WTC11 (cell line): ENCODE measurements at regions not wholly inside any gene's neighbourhood (a gene's known extent, or its start where the extent isn't known, plus 50 kb on each side); places are given as distances from the start of the nearest gene placed in this dataset.

ENCODE experiments used
- ATAC-seq: fragments of 200-7000 bp; cut with Tn5 transposase; 2 replicates; pipeline ENCODE4 v1.10.0; 2021; ENCODE audit warnings: mild to moderate bottlenecking, moderate library complexity
- CTCF ChIA-PET: fragments of 300-600 bp; sonication (Branson Sonifier 250); formaldehyde crosslinking; loops from one replicate; lab custom pipeline; 2021; ENCODE audit warnings: antibody characterized with exemption; lab: Charles Lee
- POLR2A ChIA-PET: fragments of 350-600 bp; sonication (Branson Sonifier 250); formaldehyde crosslinking; loops from one replicate; lab custom pipeline; 2021; ENCODE audit warnings: antibody characterized with exemption; lab: Charles Lee
- DNase-seq: peaks from one replicate; pipeline ENCODE4 v3.0.0; 2021; ENCODE audit warnings: low spot score
- H3K27ac Mint-ChIP-seq: 2 replicates; pipeline ENCODE4 v1.8.0; 2021; ENCODE audit warnings: mixed read lengths
- H3K27me3 Mint-ChIP-seq: 2 replicates; pipeline ENCODE4 v1.8.0; 2021; ENCODE audit warnings: low read depth, mild to moderate bottlenecking, moderate library complexity, mixed read lengths
- H3K36me3 Mint-ChIP-seq: 2 replicates; pipeline ENCODE4 v1.8.0; 2021; ENCODE audit warnings: mixed read lengths
- H3K4me1 Mint-ChIP-seq: 2 replicates; pipeline ENCODE4 v1.8.0; 2022; ENCODE audit warnings: mixed read lengths
- H3K4me3 Mint-ChIP-seq: 2 replicates; pipeline ENCODE4 v1.8.0; 2021; ENCODE audit warnings: mild to moderate bottlenecking, moderate library complexity, mixed read lengths
- H3K9me3 Mint-ChIP-seq: 2 replicates; pipeline ENCODE4 v1.8.0; 2021; ENCODE audit warnings: mixed read lengths
- ELF4 ChIP-seq: sonication (generic); formaldehyde crosslinking; IDR thresholded peaks from 2 replicates; pipeline ENCODE4 v1.8.1; 2022; ENCODE audit warnings: low read depth, mild to moderate bottlenecking, moderate library complexity, missing genetic modification reagents
- FOXJ3 ChIP-seq: sonication (generic); formaldehyde crosslinking; IDR thresholded peaks from 2 replicates; pipeline ENCODE4 v1.9.0; 2021; ENCODE audit warnings: missing genetic modification reagents, mild to moderate bottlenecking, borderline replicate concordance
- FOXK1 ChIP-seq: sonication (generic); formaldehyde crosslinking; IDR thresholded peaks from 2 replicates; pipeline ENCODE4 v1.8.0; 2022; ENCODE audit warnings: mild to moderate bottlenecking, moderate library complexity, missing genetic modification reagents
- GABPB1 ChIP-seq: sonication (generic); formaldehyde crosslinking; IDR thresholded peaks from 2 replicates; pipeline ENCODE4 v1.8.1; 2023; ENCODE audit warnings: mild to moderate bottlenecking, missing genetic modification reagents
- GRHL2 ChIP-seq: fragments of 250-450 bp; sonication (Bioruptor Pico); IDR thresholded peaks from 2 replicates; pipeline ENCODE4 v1.8.0; 2022; ENCODE audit warnings: mild to moderate bottlenecking, moderate library complexity; ENCODE audit not compliant: insufficient replicate concordance, severe bottlenecking
- OVOL2 ChIP-seq: fragments of 250-450 bp; sonication (Bioruptor Pico); IDR thresholded peaks from 2 replicates; pipeline ENCODE4 v1.9.0; 2021; ENCODE audit warnings: mild to moderate bottlenecking, borderline replicate concordance
- PRRX2 ChIP-seq: fragments of 250-450 bp; sonication (Bioruptor Pico); IDR thresholded peaks from 2 replicates; pipeline ENCODE4 v1.8.0; 2021; ENCODE audit warnings: mild to moderate bottlenecking
- RORB ChIP-seq: fragments of 250-450 bp; sonication (Bioruptor Pico); IDR thresholded peaks from 2 replicates; pipeline ENCODE4 v1.9.0; 2021; ENCODE audit warnings: mild to moderate bottlenecking
- SOX15 ChIP-seq: fragments of 250-450 bp; sonication (Bioruptor Pico); IDR thresholded peaks from 2 replicates; pipeline ENCODE4 v1.9.0; 2021; ENCODE audit warnings: mild to moderate bottlenecking
- TEAD4 ChIP-seq: sonication (generic); formaldehyde crosslinking; IDR thresholded peaks from 2 replicates; pipeline ENCODE4 v1.8.0; 2022; ENCODE audit warnings: mild to moderate bottlenecking, missing genetic modification reagents
- ZNF416 ChIP-seq: fragments of 250-450 bp; sonication (Bioruptor Pico); IDR thresholded peaks from 2 replicates; pipeline ENCODE4 v1.9.0; 2021; ENCODE audit warnings: mild to moderate bottlenecking, inconsistent platforms
- TF ChIP-seq, protein P1 (sequence below): sonication (generic); formaldehyde crosslinking; IDR thresholded peaks from 2 replicates; pipeline ENCODE4 v1.8.1; 2023; ENCODE audit warnings: mild to moderate bottlenecking, missing genetic modification reagents
- TF ChIP-seq, protein P2 (sequence below): sonication (generic); formaldehyde crosslinking; IDR thresholded peaks from 2 replicates; pipeline ENCODE4 v1.8.1; 2023; ENCODE audit warnings: mild to moderate bottlenecking, missing genetic modification reagents, borderline replicate concordance
- TF ChIP-seq, protein P3 (sequence below): fragments of 250-450 bp; sonication (Bioruptor Pico); IDR thresholded peaks from 2 replicates; pipeline ENCODE4 v2.1.2; 2022; ENCODE audit warnings: mild to moderate bottlenecking, moderate library complexity
- TF ChIP-seq, protein P4 (sequence below): sonication (generic); formaldehyde crosslinking; IDR thresholded peaks from 2 replicates; pipeline ENCODE4 v1.8.1; 2022; ENCODE audit warnings: mild to moderate bottlenecking, missing genetic modification reagents, moderate library complexity, borderline replicate concordance
- TF ChIP-seq, protein P5 (sequence below): sonication (generic); formaldehyde crosslinking; conservative IDR thresholded peaks from 2 replicates; pipeline ENCODE4 v1.8.1; 2023; ENCODE audit warnings: mild to moderate bottlenecking, low read depth, missing genetic modification reagents, moderate library complexity

DNA sequence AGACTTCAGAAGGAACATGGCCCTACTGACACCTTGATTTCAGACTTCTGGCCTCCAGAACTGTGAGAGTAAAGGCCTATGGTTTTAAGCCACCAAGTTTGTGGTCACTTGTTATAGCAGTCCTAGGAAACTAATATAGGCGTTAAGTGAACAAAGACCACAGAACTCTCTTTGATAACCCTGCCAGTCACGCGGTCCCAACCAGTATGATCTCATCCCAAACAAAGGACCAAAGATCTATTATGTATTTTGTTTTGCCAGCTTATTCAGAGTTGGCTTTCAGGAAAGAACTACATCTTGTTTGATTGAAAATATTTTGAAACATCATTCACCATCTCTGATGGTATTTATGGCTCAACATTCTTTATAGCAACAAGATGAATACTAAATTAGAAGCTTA, 294.4 kb upstream of the SLCO3A1 start:
- ChIA-PET POLR2A (no interaction called here), CTCF (no interaction called here)
- ATAC-seq (no peak), DNase-seq (no peak)
- no peaks in the 10 kb centered on the region for H3K27me3 Mint-ChIP-seq
- H3K9me3 Mint-ChIP-seq, result peaks cover 3% of the 10 kb centered on the region; the same call in 1 of the 2 replicates
- H3K4me3 Mint-ChIP-seq, result no peak overlapping the region
- no peak for TF ChIP-seq SOX15 (CRISPR knock-in tag)
- TF ChIP-seq, protein P1, sequence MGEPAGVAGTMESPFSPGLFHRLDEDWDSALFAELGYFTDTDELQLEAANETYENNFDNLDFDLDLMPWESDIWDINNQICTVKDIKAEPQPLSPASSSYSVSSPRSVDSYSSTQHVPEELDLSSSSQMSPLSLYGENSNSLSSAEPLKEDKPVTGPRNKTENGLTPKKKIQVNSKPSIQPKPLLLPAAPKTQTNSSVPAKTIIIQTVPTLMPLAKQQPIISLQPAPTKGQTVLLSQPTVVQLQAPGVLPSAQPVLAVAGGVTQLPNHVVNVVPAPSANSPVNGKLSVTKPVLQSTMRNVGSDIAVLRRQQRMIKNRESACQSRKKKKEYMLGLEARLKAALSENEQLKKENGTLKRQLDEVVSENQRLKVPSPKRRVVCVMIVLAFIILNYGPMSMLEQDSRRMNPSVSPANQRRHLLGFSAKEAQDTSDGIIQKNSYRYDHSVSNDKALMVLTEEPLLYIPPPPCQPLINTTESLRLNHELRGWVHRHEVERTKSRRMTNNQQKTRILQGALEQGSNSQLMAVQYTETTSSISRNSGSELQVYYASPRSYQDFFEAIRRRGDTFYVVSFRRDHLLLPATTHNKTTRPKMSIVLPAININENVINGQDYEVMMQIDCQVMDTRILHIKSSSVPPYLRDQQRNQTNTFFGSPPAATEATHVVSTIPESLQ, result no peak
- TF ChIP-seq ELF4 (CRISPR knock-in tag), result no peak
- no peak for TF ChIP-seq FOXK1
- TF ChIP-seq, protein P2, sequence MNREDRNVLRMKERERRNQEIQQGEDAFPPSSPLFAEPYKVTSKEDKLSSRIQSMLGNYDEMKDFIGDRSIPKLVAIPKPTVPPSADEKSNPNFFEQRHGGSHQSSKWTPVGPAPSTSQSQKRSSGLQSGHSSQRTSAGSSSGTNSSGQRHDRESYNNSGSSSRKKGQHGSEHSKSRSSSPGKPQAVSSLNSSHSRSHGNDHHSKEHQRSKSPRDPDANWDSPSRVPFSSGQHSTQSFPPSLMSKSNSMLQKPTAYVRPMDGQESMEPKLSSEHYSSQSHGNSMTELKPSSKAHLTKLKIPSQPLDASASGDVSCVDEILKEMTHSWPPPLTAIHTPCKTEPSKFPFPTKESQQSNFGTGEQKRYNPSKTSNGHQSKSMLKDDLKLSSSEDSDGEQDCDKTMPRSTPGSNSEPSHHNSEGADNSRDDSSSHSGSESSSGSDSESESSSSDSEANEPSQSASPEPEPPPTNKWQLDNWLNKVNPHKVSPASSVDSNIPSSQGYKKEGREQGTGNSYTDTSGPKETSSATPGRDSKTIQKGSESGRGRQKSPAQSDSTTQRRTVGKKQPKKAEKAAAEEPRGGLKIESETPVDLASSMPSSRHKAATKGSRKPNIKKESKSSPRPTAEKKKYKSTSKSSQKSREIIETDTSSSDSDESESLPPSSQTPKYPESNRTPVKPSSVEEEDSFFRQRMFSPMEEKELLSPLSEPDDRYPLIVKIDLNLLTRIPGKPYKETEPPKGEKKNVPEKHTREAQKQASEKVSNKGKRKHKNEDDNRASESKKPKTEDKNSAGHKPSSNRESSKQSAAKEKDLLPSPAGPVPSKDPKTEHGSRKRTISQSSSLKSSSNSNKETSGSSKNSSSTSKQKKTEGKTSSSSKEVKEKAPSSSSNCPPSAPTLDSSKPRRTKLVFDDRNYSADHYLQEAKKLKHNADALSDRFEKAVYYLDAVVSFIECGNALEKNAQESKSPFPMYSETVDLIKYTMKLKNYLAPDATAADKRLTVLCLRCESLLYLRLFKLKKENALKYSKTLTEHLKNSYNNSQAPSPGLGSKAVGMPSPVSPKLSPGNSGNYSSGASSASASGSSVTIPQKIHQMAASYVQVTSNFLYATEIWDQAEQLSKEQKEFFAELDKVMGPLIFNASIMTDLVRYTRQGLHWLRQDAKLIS (CRISPR knock-in tag), result no peak
- TF ChIP-seq GRHL2 (CRISPR knock-in tag), result no peak
- TF ChIP-seq RORB (CRISPR knock-in tag), result no peak
- TF ChIP-seq TEAD4 (CRISPR knock-in tag), result no peak
- TF ChIP-seq, protein P3, sequence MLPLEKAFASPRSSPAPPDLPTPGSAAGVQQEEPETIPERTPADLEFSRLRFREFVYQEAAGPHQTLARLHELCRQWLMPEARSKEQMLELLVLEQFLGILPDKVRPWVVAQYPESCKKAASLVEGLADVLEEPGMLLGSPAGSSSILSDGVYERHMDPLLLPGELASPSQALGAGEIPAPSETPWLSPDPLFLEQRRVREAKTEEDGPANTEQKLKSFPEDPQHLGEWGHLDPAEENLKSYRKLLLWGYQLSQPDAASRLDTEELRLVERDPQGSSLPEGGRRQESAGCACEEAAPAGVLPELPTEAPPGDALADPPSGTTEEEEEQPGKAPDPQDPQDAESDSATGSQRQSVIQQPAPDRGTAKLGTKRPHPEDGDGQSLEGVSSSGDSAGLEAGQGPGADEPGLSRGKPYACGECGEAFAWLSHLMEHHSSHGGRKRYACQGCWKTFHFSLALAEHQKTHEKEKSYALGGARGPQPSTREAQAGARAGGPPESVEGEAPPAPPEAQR (CRISPR knock-in tag), result no peak
- no peak for TF ChIP-seq GABPB1 (CRISPR knock-in tag)
- TF ChIP-seq, protein P4, sequence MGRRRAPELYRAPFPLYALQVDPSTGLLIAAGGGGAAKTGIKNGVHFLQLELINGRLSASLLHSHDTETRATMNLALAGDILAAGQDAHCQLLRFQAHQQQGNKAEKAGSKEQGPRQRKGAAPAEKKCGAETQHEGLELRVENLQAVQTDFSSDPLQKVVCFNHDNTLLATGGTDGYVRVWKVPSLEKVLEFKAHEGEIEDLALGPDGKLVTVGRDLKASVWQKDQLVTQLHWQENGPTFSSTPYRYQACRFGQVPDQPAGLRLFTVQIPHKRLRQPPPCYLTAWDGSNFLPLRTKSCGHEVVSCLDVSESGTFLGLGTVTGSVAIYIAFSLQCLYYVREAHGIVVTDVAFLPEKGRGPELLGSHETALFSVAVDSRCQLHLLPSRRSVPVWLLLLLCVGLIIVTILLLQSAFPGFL, result no peak
- no peak for TF ChIP-seq ZNF416 (CRISPR knock-in tag)
- TF ChIP-seq PRRX2 (CRISPR knock-in tag), result no peak
- TF ChIP-seq FOXJ3 (CRISPR knock-in tag), result no peak
- no peak for TF ChIP-seq OVOL2 (CRISPR knock-in tag)
- TF ChIP-seq, protein P5, sequence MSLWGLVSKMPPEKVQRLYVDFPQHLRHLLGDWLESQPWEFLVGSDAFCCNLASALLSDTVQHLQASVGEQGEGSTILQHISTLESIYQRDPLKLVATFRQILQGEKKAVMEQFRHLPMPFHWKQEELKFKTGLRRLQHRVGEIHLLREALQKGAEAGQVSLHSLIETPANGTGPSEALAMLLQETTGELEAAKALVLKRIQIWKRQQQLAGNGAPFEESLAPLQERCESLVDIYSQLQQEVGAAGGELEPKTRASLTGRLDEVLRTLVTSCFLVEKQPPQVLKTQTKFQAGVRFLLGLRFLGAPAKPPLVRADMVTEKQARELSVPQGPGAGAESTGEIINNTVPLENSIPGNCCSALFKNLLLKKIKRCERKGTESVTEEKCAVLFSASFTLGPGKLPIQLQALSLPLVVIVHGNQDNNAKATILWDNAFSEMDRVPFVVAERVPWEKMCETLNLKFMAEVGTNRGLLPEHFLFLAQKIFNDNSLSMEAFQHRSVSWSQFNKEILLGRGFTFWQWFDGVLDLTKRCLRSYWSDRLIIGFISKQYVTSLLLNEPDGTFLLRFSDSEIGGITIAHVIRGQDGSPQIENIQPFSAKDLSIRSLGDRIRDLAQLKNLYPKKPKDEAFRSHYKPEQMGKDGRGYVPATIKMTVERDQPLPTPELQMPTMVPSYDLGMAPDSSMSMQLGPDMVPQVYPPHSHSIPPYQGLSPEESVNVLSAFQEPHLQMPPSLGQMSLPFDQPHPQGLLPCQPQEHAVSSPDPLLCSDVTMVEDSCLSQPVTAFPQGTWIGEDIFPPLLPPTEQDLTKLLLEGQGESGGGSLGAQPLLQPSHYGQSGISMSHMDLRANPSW (CRISPR knock-in tag), result no peak
- peaks cover 21% of the 10 kb centered on the region for H3K4me1 Mint-ChIP-seq
- no peak overlapping the region for H3K27ac Mint-ChIP-seq
- H3K36me3 Mint-ChIP-seq, result no peaks in the 10 kb centered on the region
